Activated T-cell treated with anti-CD3 and anti-CD28 coated beads, Interleukin-2, amount 50 U/mL, for 24 hours (primary cell): ENCODE measurements at regions not wholly inside any gene's neighbourhood (a gene's known extent, or its start where the extent isn't known, plus 50 kb on each side); places are given as distances from the start of the nearest gene placed in this dataset.

ENCODE experiments used
- DNase-seq: peaks from one replicate; pipeline ENCODE4 v3.0.0-alpha.2; 2020
- H3K27ac Mint-ChIP-seq: 2 replicates; pipeline ENCODE4 v1.8.0; 2020; ENCODE audit warnings: mild to moderate bottlenecking, mixed read lengths
- H3K27me3 Mint-ChIP-seq: 2 replicates; pipeline ENCODE4 v1.8.0; 2020; ENCODE audit warnings: mixed read lengths
- H3K36me3 Mint-ChIP-seq: 2 replicates; pipeline ENCODE4 v1.8.0; 2020; ENCODE audit warnings: low read depth, mixed read lengths
- H3K4me1 Mint-ChIP-seq: 2 replicates; pipeline ENCODE4 v1.8.0; 2020; ENCODE audit warnings: low read depth, mixed read lengths
- H3K4me3 Mint-ChIP-seq: 2 replicates; pipeline ENCODE4 v1.8.0; 2020; ENCODE audit warnings: mild to moderate bottlenecking, moderate library complexity, mixed read lengths
- H3K9me3 Mint-ChIP-seq: 2 replicates; pipeline ENCODE4 v1.8.0; 2020; ENCODE audit warnings: mixed read lengths

DNA sequence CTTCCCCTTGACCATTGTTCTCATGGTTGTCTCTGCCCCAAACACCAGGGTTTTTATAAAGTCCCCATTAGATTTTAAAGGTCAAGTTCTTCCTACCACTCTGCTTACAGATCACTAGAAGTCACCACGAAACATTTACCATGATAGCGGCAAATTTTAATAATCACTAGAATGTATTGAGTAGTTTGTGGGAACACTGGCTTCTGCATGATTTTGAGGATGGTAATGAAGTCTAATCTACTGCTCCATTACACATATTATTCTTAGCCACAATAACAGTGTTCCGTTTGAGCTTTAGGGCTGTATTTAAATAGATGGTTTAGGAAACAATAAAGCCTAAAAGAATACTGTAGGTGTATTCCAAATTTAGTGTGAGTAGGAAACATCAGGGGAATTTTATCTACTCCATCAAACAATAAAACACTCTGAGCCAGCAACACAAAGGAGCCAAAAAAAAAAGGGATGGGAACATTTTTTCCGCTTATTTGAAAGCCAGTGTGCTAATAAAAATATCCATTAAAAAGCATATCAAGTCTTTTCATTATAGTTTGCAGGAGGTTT lies 49.7 kb downstream of the KLF12 start:
- Mint-ChIP-seq H3K27ac (peak overlapping the region; percentile 39), H3K4me3 (no peak overlapping the region), H3K9me3 (peaks cover 3% of the 10 kb centered on the region), H3K4me1 (peaks cover 74% of the 10 kb centered on the region), H3K36me3 (peaks cover 21% of the 10 kb centered on the region), H3K27me3 (no peaks in the 10 kb centered on the region)
- DNase-seq: no peak

DNA sequence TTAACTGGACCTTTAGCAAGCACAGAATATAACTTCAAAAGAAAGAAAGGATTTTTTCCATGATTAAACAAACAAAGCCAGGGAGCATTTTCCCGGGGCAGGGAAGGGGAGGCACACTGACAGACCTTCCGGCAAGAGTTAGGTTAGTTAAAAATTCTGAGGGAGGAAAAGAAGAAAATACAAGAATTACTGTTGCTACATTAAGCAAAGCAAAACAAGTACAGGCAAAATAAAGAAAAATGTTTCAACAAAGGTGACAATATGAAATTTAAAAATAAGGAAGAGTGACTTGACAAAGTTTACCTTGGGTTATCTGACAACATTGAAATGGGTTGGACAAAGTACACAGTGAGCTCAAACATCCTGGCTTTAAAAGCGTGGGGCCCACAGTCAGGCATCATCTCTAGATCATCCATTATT lies 51.5 kb downstream of the KLF12 start:
- Mint-ChIP-seq H3K4me3 (no peak overlapping the region), H3K27me3 (no peaks in the 10 kb centered on the region), H3K9me3 (peaks cover 5% of the 10 kb centered on the region), H3K4me1 (peaks cover 70% of the 10 kb centered on the region), H3K27ac (peak overlapping the region; percentile 16), H3K36me3 (peaks cover 30% of the 10 kb centered on the region)
- no peak for DNase-seq

DNA sequence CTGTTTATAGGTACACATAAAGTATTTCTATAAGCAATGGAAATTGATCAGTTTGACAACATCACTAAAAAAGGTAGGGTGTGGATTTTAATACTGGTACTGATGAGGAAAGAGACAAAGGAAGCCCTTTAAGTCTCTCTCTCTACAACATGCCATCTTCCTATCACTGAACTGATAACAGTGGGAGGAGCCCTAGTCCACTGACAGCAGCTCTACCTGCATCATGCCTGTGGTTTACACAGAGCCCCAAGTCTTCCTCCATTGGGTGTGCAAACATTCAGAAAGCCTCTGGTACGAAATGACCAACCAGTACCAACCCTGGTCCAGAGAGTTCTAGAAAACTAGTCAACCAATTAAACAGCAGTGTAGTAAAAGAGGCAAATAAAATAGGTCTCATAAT lies 53.4 kb downstream of the KLF12 start:
- peaks cover 5% of the 10 kb centered on the region for H3K9me3 Mint-ChIP-seq
- H3K27ac Mint-ChIP-seq: no peak overlapping the region
- no peak overlapping the region for H3K4me3 Mint-ChIP-seq

DNA sequence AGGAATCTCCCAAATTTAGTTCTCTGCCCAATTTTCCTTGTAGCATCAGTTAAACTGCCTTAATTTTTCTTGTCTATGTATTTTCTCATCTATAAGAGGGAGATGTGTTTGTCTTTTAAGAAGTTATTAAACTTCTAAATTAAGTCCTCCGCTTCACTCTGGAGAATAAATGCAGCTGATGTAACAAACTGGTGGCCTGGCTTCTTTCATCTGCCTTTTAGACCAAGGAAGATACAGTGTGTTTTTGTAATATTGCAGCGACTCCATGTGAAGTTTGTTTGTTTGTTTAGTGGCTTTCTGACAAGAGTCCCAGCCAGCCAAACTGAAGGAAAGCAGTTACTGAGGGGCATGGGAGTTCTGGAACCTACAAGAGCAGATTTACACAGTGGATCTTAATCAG lies 56.4 kb downstream of the KLF12 start:
- Mint-ChIP-seq H3K4me1 (peaks cover 77% of the 10 kb centered on the region), H3K27me3 (no peaks in the 10 kb centered on the region), H3K36me3 (peaks cover 20% of the 10 kb centered on the region), H3K9me3 (peaks cover 8% of the 10 kb centered on the region), H3K4me3 (no peak overlapping the region), H3K27ac (no peak overlapping the region)
- DNase-seq: no peak

More for the DNA sequence above, 53.4 kb downstream of the KLF12 start:
- Mint-ChIP-seq H3K4me1 (peaks cover 75% of the 10 kb centered on the region), H3K27me3 (no peaks in the 10 kb centered on the region), H3K36me3 (peaks cover 20% of the 10 kb centered on the region)
- no peak for DNase-seq

DNA sequence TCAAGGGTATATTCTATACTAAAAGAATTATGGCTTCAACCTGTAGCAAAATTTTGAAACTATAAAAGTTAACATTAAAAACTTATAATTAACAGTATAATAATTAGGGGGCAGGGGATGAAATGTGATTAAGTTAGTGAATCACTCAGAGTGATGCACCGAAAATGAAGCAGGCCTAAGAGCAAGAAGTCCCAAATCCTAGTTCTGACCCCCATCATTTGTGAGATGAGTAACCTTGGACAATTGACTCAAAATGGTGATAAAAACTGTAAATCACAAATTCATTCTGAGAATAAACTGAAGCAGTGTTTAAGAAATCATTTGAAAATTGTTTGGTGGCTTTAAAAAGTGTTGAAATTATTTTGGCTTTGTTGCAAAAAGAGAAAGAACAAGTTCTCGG lies 56.8 kb downstream of the KLF12 start:
- H3K4me1 Mint-ChIP-seq: peaks cover 74% of the 10 kb centered on the region
- H3K4me3 Mint-ChIP-seq: no peak overlapping the region

DNA sequence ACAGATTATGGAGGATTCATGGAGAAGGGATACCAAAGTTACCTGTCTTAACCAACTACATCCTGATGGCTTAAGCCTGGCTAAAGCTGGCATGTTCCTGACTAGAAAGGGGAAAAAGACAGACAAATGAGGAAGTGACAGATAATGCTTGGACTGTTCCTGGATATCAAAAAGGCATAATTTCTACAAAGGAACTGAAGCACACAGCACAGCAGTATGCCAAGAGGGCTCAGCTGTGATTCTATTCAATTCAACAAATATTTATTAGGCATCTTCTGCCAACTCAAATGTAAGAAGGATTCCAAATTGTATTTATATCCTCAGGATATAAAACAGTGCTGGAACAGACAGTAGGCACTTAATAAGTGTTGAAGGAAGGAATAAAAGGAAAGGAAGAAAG lies 59.5 kb downstream of the KLF12 start:
- Mint-ChIP-seq H3K27ac (peak overlapping the region; percentile 27), H3K4me1 (peaks cover 75% of the 10 kb centered on the region), H3K27me3 (no peaks in the 10 kb centered on the region), H3K36me3 (peaks cover 17% of the 10 kb centered on the region), H3K4me3 (no peak overlapping the region), H3K9me3 (peaks cover 5% of the 10 kb centered on the region)
- no peak for DNase-seq

More for the DNA sequence above, 56.8 kb downstream of the KLF12 start:
- H3K27me3 Mint-ChIP-seq: no peaks in the 10 kb centered on the region
- H3K27ac Mint-ChIP-seq: no peak overlapping the region
- peaks cover 18% of the 10 kb centered on the region for H3K36me3 Mint-ChIP-seq
- peaks cover 8% of the 10 kb centered on the region for H3K9me3 Mint-ChIP-seq
- no peak for DNase-seq

DNA sequence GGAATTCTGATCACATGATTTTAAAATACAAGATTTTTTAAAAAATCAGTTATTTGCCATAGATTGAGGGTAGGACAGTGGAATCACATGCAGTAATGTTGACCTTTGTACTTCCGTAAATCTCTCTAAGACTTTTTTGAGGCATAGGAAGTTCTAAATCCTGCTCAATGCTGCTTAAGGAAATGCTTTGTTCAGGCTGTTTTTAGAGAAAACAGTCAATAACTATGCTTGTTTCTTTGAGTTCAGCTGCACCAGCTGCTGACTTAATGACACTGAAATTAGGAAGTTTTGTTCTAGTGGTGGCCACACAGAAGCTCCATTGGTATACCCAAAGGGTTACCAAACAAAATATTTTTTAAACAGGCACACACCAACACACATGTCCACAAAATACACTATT lies 60.9 kb downstream of the KLF12 start:
- Mint-ChIP-seq H3K27ac (no peak overlapping the region), H3K36me3 (peaks cover 6% of the 10 kb centered on the region)

DNA sequence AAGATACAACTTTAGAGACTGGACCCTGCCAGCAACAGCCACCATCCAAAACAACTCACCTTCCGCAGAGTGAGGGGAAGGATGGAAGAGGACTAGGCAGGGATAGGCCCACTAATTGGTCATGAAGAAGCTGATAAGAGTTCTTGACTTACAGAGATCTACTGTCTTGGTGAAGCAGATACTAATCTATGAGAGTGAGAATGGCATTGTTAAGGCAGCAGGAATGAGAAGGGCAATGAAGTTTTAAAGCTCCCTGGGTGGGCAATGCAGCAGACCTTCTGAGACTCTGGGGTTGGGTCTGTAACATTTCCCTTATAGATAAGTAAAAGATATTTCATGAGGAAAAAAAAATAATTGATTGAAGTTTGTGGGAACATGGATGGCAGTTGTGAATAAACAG lies 63.7 kb downstream of the KLF12 start:
- Mint-ChIP-seq H3K27me3 (no peaks in the 10 kb centered on the region), H3K4me1 (peaks cover 77% of the 10 kb centered on the region), H3K36me3 (peaks cover 11% of the 10 kb centered on the region), H3K4me3 (peak overlapping the region; percentile 46), H3K9me3 (peaks cover 2% of the 10 kb centered on the region), H3K27ac (peak overlapping the region; percentile 75)
- no peak for DNase-seq

More for the DNA sequence above, 60.9 kb downstream of the KLF12 start:
- DNase-seq: no peak
- no peak overlapping the region for H3K4me3 Mint-ChIP-seq
- peaks cover 2% of the 10 kb centered on the region for H3K9me3 Mint-ChIP-seq
- no peaks in the 10 kb centered on the region for H3K27me3 Mint-ChIP-seq
- peaks cover 78% of the 10 kb centered on the region for H3K4me1 Mint-ChIP-seq

DNA sequence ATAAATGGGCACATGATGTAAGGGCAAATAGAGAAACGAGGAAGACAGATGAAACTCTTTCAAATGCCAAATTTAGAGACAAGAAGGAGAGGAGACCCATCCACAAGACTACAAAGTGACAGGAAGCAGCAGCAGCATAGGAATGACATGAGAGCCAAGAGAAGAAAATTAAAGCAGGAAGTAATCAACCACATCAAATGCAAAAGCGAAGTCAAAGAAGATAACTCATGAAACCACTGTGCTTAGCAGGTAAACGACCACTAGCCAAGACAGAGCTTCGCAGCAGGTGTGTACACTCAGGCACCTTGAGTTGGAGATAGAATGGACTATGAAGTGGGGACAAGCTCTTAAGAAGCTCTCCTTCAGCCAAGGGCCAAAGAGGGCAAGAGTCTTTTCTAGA lies 64.1 kb downstream of the KLF12 start:
- Mint-ChIP-seq H3K27ac (peak overlapping the region; percentile 75), H3K4me1 (peaks cover 75% of the 10 kb centered on the region), H3K27me3 (no peaks in the 10 kb centered on the region), H3K36me3 (peaks cover 13% of the 10 kb centered on the region), H3K4me3 (peak overlapping the region; percentile 46), H3K9me3 (peaks cover 2% of the 10 kb centered on the region)
- no peak for DNase-seq

DNA sequence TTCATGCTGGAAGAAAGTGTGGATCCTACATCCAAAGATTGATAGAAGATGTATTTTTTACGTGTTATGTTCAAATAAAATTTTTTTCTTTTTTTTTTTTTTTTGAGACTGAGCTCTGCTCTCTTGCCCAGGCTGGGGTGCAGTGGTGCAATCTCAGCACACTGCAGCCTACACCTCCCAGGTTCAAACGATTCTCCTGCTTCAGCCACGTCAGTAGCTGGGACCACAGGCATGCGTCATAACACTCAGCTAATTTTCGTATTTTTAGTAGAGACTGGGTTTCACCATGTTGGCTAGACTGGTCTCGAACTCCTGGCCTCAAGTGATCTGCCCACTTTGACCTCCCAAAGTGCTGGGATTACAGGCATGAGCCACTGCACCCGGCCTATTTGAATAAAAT lies 65.7 kb downstream of the KLF12 start:
- H3K4me1 Mint-ChIP-seq: peaks cover 74% of the 10 kb centered on the region
- H3K4me3 Mint-ChIP-seq: no peak overlapping the region
- H3K9me3 Mint-ChIP-seq: peaks cover 2% of the 10 kb centered on the region
- no peaks in the 10 kb centered on the region for H3K27me3 Mint-ChIP-seq
- H3K36me3 Mint-ChIP-seq: peaks cover 13% of the 10 kb centered on the region
- no peak for DNase-seq
- peak overlapping the region; percentile 55 for H3K27ac Mint-ChIP-seq

DNA sequence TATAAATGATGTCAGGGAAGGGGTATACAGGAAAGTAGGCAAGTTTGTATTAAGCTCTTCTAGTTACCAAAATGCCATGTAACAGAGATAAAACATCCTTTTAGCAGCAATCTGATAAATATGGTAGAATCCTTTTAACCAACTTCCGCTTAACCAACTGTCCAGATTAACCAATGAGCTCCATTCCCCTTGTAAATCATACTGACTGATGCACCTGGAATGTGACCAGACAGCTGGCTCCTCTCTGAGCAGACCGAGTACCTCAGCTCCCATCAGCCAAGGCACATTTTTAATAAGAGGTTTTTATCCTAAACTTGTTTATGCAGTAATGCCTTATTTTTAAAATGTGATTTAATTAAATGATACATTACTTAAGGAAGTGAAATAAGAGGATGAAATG lies 66.4 kb downstream of the KLF12 start:
- H3K36me3 Mint-ChIP-seq: peaks cover 11% of the 10 kb centered on the region
- H3K9me3 Mint-ChIP-seq: peaks cover under 1% of the 10 kb centered on the region
- no peak overlapping the region for H3K27ac Mint-ChIP-seq
- H3K27me3 Mint-ChIP-seq: no peaks in the 10 kb centered on the region
- DNase-seq: no peak
- H3K4me1 Mint-ChIP-seq: peaks cover 76% of the 10 kb centered on the region
- no peak overlapping the region for H3K4me3 Mint-ChIP-seq

DNA sequence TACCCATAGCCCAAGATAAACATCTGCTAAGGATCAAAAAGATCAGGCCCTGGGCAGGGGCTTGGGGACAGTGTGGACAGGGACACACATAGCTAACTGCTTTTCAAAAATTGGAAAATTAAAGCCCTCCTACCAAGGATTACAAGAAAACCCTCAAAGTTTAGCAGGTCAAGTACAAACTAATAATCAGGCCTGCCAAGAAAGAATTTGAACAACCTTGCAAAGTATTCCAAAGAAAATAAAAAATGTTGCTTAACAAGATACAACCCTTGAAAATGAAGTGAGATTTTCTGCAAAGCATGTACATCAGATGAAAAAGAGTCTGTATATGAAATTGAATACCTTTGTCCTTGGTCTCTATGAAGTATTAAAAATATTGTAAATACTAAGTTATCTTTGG lies 67.3 kb downstream of the KLF12 start:
- DNase-seq: no peak
- Mint-ChIP-seq H3K27ac (no peak overlapping the region), H3K4me3 (no peak overlapping the region), H3K36me3 (peaks cover 10% of the 10 kb centered on the region), H3K27me3 (no peaks in the 10 kb centered on the region), H3K9me3 (no peaks in the 10 kb centered on the region), H3K4me1 (peaks cover 83% of the 10 kb centered on the region)

DNA sequence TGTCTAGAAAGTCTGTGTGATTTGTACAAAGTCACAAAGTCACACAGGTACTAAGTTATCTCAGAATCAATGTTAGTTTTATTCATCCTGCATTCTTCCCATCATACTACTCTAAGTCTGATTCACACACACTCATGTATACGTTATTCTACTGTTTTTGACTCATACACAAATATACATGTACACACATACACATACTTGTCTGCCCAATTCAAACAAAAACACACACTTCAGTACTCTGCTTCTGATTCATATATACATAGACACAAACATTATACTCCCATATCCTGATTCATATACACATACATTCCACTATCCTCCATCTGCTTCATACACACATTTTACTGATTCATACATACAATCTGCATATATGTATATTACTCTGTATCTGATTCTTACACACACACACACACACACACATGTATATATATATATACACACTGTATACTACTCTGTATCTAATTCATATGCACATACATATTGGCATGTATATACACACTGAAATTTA lies 69.3 kb downstream of the KLF12 start:
- peaks cover 3% of the 10 kb centered on the region for H3K9me3 Mint-ChIP-seq
- peaks cover 86% of the 10 kb centered on the region for H3K4me1 Mint-ChIP-seq
- H3K27ac Mint-ChIP-seq: peak overlapping the region; percentile 3
- H3K4me3 Mint-ChIP-seq: no peak overlapping the region
- no peak for DNase-seq
- peaks cover 16% of the 10 kb centered on the region for H3K36me3 Mint-ChIP-seq
- H3K27me3 Mint-ChIP-seq: no peaks in the 10 kb centered on the region

DNA sequence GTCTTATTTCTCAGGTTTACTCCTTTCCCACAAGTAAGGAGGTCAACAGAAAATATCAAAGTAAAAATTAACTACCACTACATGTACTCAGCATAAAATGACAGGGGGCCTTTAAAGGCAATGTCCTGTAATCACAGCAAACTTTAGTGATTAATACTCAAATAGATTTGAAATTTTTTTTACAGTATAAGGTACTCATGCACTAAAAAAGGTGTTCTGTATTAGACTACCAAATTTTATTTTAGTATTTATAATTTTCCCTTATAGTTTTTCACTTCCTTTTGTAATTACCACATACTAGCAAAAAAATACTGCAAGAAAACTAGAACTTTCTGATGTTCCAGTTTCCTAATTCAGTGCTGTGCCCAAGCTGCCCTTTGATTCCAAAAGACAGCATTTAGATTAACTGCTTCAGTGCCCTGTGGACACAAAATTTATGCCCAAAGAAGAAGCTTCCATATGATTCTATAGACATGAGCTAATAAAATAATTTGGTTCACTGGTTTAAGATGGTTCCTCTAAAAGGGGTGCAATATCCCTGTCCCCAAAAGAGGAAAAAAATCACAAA lies 70.6 kb downstream of the KLF12 start:
- no peak for DNase-seq
- Mint-ChIP-seq H3K4me1 (peaks cover 86% of the 10 kb centered on the region), H3K36me3 (peaks cover 25% of the 10 kb centered on the region), H3K27me3 (no peaks in the 10 kb centered on the region), H3K27ac (peak overlapping the region; percentile 91), H3K4me3 (peak overlapping the region; percentile 70), H3K9me3 (peaks cover 6% of the 10 kb centered on the region)

DNA sequence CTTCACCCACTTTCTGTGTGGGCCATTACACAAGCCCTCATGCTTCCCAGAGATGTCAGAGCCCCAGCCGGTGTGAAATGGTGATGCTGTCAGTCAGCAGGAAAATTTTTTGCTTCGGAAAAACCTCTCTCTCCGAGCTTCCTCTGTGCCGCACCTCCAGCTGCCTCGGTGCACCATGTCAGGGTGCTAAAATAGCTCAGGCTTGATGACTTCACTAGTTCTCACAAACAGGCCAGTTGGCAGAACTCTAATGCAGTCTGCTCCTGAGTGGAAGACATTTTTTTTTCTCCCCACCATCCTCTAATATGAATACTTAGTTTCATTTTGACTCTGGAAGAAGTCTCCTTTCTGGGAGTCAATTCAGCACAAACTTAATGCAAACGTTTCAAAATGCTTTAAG lies 71.3 kb downstream of the KLF12 start:
- no peaks in the 10 kb centered on the region for H3K27me3 Mint-ChIP-seq
- peak; percentile 48 for DNase-seq
- peak overlapping the region; percentile 91 for H3K27ac Mint-ChIP-seq
- H3K4me3 Mint-ChIP-seq: peak overlapping the region; percentile 70
- peaks cover 83% of the 10 kb centered on the region for H3K4me1 Mint-ChIP-seq
- peaks cover 6% of the 10 kb centered on the region for H3K9me3 Mint-ChIP-seq
- peaks cover 25% of the 10 kb centered on the region for H3K36me3 Mint-ChIP-seq
